HPDE6-E6E7 (cell line): ENCODE measurements at regions not wholly inside any gene's neighbourhood (a gene's known extent, or its start where the extent isn't known, plus 50 kb on each side); places are given as distances from the start of the nearest gene placed in this dataset.

Experiments
- DNase-seq: peaks from one replicate; pipeline ENCODE4 v3.0.0; 2011; ENCODE audit warnings: missing footprints; ENCODE audit errors: extremely low spot score

DNA sequence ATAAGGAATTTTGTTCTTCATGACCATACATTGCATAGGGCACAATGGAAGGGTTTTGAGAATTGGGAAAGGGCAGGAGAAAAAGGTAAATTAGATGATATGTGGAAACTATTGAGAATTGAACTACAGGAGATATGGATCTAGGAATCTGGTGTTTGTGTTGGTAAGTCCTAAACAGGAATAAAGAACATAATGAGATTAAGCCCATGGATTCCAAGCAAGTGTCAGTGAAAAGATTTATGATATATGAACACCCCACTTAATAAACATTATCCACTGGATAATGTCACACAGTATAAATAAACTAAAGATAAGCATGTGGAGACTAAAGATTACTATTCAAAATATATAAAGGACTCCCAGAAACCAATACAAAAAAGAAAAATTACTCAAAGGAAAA is 98.2 kb downstream of the TNFSF18 start:
- no peak for DNase-seq

DNA sequence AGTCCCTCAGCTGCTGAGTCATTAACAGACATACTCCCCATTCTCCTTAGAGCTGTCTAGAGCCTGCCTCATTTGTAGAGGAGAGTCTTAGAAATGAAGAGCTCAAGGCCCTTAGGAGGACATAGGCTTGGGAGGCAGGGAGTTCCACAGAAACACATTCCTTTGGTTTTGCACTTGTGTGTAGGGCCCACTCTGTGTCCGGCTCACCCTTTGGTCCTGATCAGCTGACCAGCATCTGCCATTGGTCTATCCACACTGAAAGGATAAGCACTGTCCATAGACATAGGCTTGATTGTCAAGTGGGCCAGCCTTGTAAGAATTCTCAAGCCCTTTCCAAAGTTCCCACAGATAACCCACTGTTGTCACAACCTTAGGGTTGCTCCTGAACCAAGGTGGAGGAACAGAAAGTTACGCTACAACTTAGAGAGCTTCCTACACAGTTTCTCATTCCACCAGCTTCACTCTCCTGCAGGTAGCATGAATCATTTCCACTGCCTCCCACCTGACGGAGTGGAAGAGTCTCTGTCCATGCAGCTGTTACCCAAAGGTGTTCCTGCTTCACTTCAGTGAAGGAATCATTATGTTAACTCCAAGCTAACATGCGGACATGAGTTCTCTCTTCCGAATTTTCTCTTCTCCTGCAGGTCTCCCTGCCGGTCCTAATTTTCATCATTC is 96.1 kb downstream of the TNFSF18 start:
- no peak for DNase-seq

DNA sequence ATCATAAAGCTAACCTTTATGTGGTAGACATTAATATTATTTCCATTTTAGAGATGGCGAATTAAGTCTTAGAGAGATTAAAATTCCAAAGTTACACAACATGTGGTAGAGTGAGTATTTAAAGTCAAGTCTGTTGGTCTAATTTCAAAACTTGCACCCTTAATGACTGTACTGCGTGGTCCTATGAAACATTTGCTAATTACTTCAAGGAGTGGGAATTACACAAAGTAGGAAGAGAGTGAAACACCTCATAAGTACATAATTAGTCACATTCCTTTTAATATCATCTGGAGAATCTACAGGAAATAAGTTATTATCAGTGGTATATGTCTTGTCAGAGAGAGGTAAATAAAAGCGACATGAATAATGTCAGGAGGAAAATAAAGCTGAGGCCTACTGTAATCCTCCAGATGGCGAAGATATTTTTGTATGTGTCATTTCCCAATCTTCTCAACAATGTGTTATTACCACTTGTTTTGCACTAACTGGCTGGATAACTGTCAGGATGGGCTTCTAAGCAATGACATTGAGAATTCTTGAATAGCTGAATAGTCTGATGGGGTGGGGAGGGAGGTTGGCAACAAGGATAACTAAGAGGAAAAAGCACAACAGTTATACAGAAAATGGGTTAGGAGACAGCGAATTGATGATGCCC is 95.5 kb downstream of the TNFSF18 start:
- DNase-seq, result no peak

DNA sequence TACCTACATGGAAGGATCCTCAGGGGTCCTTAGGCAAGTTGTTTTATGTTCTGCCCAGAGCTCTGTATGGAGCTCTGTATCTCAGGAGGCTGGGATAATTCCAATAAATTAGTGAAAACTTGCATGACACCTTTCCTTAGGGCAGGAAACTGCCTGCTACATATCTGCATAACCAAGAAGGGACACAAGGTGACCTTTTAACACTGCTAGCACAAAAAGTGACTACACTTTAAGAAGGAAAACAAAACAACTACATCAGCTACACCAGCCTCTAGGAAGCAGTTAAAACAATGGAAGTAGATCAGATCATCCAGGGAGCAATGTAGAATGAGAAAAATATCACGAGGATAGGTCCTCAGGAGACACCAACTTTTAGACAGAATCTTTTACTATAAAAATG is 93.9 kb downstream of the TNFSF18 start:
- DNase-seq, result no peak

DNA sequence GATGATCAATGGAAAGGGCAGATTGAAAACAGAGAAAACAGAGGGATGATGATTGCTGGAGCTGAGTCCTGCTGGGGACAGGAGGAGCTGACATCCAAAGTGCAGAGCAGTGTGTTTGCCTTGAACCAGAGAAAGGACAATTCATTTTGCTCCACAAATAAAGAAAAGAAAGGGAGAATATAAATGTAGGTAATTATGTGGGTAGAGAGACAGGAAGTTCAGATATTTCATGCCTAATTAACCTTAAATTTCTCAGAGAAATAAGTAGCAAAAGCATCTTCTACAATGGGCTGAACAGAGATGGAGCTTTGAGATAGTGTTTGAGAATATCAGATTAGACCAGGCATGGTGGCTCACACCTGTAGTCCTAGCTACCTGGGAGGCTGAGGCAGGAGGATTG is 93.2 kb downstream of the TNFSF18 start:
- no peak for DNase-seq

DNA sequence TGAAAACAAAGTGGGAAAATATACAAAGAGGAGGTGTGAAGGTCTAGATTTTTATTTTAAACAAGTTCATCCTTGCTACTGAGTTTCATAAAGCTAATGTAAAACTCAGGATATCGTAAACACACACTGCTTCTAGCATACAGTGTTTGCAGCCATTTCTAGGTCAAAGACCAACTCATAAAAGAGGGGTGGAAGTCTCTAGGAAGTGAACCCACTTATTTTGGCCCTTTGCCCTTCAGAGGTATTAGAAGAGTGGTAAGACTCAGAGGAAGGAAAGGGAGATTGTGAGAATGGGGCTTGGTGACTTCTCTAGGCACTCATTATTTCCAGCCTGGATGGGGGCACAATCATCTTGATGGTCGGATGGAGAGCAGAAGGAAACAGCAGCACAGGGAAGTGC is 91.2 kb downstream of the TNFSF18 start:
- DNase-seq, result no peak

DNA sequence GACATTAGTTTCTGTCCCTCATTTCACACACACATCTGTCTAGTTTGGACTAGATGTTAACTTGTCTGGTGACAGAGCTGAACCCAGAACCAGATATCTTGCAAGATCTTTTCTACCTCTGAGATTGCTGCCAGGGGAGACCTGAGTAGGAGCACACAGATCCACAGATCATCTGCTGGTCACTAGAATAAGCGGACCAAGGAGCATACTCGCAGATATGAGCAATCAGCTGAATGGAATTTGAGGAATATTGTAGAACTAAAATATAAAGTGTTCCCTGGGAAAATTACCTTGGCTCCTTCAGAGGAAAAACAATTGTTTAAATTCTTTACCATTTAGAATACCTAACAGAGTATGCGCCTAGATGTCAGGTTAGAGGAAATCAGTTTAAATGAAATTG is 90.7 kb downstream of the TNFSF18 start:
- no peak for DNase-seq

DNA sequence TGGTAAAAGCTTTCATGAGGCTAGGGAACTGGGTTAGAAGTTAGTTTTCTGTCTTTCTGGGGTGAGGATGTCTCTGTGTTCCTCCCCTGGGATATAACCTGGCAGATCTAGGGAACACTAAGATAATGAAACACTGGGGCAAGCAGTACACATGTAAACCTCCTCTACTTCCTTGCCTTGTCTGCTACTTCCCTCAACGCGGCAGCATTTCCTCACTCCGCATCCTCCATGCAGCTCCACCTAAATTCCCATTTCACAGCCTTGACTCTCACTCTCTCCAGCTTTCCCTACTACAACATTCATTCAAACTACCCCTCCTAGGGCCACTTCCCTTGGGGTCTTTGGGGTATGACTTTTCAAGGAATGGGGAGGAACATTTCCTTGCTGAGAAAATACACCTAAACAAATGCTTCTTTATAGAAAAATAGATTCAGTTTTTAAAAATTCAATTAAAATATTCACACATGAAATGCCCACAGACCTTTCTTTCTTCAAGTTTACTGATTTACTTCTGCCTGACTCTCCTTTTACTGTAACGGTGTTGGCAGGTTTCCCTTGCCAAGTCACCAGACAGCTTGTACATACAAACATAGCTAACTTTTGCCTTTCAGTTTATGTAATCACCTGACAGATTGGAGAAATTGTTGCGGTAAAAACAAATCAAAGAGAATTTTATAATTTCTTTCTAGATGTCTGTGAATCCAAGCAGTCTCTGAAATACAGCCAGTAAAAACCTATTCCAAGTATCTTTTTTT is 90.1 kb downstream of the TNFSF18 start:
- DNase-seq, result no peak

DNA sequence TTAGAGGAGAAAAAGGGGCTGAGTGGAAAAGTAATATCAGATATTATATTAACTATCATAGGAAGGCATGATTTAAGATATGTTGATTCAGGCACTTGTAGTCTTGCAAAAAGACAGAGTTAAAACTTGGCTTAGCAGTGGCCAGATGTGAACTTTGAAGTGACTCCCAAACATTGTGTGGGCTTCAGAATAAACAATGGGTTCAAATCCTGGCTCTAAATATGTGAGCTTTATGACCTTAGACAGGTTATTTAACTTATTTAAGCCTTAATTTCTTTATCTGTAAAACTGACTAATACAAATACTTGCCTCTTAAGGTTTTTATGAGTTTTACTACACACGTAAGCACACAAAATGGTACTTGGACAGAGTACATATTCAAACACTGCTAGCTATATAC is 85.9 kb downstream of the TNFSF18 start:
- no peak for DNase-seq

DNA sequence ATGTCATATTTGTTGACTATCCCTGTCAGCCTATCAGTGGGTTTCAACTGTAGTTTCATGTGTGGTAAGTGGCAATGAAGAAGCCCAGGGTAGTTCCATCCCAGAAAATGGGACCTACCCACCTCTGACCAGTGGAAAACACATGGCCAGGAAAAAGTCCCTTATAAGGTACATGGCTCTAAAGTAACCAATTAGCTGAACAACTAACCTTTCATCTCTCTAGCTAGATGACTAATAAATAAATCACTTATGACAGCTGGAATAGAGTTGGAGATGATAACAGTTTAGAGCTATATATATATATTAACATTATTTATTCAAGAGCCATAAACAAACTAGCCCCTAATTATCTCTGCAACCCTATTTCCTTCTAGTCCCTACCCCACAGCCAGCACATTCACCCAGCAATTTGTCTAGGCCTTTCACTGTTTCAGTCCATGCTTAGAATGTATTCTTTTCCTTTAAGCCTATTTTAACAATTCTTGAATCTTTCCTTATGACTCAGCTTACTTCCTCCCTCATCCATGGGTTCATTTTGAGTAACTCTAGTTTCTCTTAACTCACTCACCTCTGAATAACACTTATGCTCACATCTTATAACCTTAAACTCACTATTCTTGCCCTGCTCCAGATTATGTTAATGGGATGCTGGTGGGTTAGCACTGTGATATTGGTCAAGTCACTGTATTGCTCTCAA is 83.7 kb downstream of the TNFSF18 start:
- no peak for DNase-seq

DNA sequence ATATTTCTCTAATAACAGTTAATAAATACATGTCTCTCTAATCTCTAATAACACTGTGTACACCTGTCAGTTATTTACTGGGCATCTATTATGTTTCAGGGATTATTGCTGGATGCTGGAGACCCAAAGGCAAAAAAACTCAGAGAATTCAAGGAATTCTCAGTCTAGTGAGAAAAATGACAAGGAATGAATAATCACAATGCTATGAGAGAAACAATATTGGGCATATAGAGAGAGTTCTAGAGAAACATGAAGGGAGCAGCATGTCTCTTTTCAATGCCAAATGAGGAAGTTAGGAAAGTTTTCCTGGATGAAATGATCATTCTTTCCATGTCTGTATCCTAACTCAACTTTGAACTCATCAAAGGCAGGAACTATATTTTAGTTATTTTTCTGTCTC is 82.8 kb downstream of the TNFSF18 start:
- DNase-seq, result no peak

DNA sequence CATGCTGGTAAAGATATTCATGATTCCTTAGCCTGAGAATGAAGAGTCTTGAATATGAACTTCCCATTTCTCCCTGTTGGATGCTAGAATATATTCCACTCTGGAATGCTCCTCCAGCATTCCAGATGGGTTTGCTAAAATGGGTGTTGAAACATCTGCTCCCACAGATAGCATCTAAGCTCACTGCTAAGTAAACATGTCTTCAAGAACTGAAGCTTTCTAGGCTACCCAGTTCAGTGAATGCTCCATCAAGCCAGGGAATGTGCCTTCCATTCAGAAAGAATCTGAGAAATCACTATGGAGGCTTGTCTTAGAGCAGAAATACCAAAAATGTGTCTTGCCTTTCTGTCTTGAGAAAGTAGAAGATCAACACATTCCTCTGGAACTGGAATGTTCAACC is 81.1 kb downstream of the TNFSF18 start:
- DNase-seq, result no peak

DNA sequence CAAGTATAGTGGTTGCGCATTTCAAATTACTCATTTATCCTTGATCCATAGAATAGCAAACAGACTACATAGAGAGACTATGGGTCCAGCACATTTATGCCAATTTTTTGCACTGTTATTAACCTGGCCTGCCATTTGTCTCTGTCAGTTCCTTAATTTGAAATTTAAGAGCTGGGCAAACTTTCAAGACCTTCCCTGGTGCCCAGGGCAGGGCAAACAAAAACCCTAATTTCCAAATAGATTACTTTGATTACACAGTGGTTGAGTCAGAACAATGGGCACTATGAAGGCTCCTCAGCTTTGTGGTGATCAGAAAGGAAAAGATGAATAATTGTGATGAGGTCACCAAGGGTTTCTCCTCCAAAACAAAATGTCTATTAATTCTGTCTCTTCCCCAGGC is 80.6 kb downstream of the TNFSF18 start:
- no peak for DNase-seq

DNA sequence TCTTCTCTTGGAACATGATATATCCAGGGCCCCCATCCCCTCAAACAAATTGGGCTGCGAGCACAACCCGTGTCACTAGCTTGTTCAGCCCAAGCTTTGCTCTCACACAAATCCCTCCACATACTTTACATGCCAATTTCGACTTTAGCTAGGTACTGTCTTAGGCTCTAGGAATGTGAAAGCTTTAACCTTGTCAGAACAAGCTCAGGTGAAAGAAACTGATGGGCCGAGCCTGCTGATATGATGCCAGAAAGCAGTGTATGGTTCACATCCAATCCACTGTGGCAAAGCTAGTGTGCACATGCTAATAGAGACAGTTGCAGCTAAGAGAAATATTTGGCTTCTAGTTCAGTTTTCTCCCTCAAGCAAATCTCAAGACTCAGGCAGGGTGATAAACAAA is 79.5 kb downstream of the TNFSF18 start:
- peak; percentile 54 for DNase-seq

DNA sequence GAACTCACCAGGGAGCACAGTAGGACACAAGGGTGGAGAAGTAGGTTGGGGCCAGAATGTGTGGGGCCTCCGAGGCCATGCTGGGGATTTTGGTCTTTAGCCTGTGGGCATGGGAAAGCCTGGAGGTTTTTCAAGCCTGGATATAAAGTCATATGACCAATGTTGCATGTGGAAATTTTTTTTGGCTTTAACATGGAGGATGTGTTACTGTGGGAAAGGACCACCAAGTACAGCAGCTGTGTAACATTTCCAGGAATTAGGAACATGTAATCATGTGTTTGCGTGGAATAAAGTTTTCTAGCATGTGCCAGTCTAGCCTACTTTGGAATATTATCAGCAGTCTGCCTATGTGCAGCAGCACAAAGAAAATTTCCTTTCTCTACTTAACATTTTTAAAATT is 78.5 kb downstream of the TNFSF18 start:
- no peak for DNase-seq

DNA sequence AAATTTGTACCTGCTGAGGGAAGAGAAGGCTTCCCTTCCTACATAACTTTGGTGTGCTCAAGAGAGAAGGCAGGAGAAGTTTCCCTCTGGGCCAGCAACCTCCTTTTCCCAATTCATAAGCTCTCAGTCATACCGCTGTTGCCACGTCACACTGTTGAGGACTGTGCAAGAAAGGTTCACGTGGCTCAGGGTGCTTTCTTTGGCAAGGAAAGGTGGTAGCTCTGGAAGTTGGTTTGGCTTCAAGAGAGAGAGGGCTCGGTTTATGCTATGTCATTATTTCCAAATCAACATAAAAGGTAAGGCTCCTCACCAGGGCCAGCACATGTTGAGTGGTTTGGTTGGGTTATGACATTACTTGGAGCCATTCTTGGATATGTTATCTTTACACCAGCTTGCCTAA is 77.3 kb downstream of the TNFSF18 start:
- no peak for DNase-seq

DNA sequence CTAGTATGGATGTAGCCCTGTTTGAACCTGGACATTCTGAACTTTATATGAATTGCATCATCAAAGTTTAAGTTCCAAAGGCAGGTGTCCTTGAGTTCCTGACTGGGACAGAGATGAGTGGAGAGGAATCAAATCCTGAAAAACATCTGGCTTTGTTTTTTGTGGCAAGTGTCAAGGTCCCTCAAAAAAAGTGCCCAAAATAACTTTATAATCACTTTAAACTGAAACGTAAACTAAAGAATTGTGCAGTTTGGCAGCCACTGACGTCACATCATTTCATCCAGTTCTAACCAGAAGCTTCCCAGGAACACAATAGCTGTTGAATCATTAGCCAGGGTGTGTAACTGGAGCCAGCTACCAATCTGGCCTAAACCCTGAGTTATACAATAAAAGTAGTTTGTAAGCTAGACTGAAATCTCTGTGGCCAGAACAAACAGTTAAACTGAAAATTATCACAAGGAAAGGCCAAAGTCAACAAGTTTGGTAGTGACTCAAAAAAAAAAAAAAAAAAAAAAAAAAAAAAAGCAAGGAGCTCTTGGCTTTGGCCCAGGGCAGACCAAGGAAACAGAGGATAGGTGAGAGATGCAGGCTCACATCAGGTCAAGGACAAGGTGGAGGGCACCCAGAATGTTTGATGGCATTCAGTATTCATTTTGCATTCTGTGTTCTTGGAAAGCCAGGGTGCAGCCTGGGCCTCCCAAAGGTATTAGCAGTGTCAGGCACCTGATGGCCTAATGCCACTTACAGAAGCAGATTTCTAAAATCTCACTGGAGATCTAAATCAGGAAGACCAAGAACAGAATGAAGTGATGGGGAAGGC is 74.3 kb downstream of the TNFSF18 start:
- DNase-seq, result peak; percentile 36

DNA sequence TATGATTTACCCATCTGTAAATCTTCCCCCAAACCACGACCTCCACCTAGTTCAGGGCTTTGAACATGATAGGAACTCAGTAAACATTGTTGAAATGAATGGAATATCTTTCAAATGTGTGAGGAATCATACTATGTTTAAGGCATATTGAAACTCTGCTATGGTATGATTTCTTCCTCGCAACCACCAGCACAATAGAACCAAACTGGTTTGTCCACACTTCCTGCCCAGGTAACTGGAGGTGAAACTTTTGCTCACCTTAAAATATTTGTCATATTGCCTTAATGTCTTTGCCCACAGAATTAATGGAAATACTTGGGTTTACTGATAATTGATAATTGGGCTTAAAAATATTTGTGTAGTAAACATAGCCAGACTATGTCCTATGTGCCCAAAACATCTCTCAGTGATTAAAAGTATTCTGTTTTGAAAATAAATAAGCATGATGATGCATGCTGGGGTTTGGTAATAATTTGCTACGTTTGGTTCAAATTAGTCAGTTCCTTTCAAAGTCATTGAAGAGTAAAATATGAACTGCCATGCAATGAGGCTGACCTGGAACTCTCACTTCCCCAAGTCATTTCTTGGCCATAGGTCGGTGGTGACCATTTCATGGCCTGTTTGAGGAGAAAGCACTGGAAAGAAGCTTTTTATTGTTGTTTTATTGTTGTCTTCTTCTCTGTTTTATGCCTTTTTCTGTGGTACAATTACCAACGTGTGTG is 73.3 kb downstream of the TNFSF18 start:
- DNase-seq, result no peak

DNA sequence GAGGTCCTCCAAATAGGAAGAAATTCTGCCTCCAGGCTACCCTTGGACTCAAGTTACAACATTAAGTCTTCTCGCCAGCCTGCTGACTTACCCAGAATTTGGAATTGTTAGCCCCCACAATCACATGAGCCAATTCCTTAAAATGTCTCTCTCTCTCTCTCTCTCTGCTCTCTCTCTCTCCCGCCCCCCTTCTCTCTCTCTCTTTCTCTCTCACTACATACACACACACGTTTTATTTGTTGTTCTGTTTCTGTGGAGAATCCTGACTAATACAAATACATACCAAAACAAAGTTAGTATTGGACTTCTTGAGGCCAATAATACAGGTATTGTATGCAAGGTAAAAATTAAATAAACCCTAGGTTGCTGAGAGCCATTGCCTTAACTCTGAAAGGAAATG is 72.1 kb downstream of the TNFSF18 start:
- no peak for DNase-seq

DNA sequence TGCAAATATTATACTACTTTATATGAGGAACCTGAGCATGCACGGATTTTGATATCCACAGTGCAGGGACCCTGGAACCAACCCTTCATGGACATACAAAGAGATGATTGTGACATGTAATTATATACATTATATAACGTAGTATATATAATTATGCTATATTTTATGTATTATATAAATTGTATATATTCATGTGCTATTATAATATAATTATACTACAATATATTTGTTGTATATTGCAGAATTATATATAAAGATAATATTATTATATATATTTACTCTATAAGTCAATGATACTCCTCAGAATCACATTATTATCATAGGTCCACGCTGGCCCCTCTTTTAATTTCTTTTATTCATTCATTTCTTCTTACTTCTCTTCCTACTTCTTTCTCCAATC is 70.9 kb downstream of the TNFSF18 start:
- no peak for DNase-seq

DNA sequence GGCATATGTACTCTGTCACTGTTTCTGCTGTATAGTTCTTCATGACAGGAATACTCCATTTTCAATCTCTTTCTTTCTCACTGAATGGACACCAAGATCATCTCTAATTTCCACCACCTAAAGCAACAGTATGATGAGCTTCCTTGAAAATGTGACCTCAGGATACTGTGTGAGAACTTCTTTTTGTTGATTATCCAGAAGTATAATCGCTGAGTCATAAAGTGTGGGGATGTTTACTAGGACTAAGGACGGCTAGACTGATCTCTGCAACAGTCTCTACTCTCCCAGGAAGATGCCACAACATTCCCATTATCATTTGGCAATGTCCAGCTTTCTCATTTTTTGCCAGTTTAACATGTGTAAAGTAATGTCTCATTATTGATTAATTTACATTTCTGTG is 70.3 kb downstream of the TNFSF18 start:
- DNase-seq, result no peak
